Astrocyte of the cerebellum (primary cell): ENCODE measurements at regions not wholly inside any gene's neighbourhood (a gene's known extent, or its start where the extent isn't known, plus 50 kb on each side); places are given as distances from the start of the nearest gene placed in this dataset.

Source experiments
- DNase-seq: peaks from one replicate; pipeline ENCODE4 v3.0.0-alpha.2; 2011; ENCODE audit warnings: low read depth
- H3K4me3 ChIP-seq: 2 replicates; pipeline ENCODE4 v1.5.1; 2011; ENCODE audit warnings: mild to moderate bottlenecking, low read depth, low read length, moderate library complexity
- CTCF ChIP-seq: IDR thresholded peaks from 2 replicates; pipeline ENCODE4 v1.5.1; 2012; ENCODE audit warnings: low read length, low read depth, moderate library complexity, mild to moderate bottlenecking; ENCODE audit errors: missing control alignments
- in situ Hi-C: cut with HindIII; loops from 2 replicates; pipeline ENCODE4 v1.10.0; 2017; ENCODE audit warnings: low sequenced_read_pairs

GRCh38 chr20:7113577-7114466, 346.3 kb downstream of the BMP2 start:
- peak; percentile 47 for TF ChIP-seq CTCF
- in situ Hi-C loops = no loop called here
- H3K4me3 ChIP-seq = no peak overlapping the region
- peak; percentile 15 for DNase-seq

GRCh38 chr20:7123457-7123856, 356.0 kb downstream of the BMP2 start:
- no peak for TF ChIP-seq CTCF
- DNase-seq = no peak
- in situ Hi-C loops = no loop called here
- no peak overlapping the region for H3K4me3 ChIP-seq

GRCh38 chr20:7124120-7124519, 356.6 kb downstream of the BMP2 start:
- DNase-seq = no peak
- H3K4me3 ChIP-seq = no peak overlapping the region
- no peak for TF ChIP-seq CTCF
- in situ Hi-C loops = no loop called here

- in situ Hi-C loops = no loop called here
- no peak overlapping the region for H3K4me3 ChIP-seq
- TF ChIP-seq CTCF = no peak
- no peak for DNase-seq
Observed at GRCh38 chr20:7136886-7137285, 369.4 kb downstream of the BMP2 start.

DNA sequence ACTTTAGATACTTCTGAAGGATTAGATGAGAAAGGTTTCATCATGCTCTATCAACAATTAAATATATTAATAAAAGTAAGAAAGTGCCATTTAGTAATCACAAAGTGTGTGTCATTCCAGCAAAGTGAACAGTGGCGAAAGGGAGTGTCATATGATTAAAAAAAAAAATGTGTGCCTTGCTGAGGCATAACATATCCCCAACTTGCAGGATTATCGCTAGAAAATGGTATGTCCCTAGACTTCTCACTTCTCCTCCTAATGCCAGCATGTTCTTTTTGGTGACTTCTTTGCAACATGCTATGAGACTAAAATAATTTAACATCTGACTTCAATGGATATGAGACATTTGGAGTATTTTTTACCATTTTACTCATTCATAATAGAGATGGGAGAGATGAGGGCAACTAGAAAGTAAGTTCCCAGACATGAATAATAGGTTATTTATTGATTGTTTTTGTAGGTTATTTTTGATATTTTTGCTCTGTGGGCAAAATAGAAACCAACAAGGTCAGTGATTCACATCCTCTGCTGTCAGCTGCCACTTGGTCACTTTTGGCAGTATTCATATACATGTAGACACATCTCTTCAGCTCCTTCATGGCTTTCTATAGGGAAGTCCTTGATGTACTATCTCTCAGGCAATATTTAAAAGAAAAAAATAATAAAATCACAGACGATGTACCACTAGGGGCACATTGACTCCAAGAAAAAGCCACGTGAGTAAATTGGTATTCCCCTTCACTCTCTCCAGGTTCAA, 370.1 kb downstream of the BMP2 start:
- H3K4me3 ChIP-seq = no peak overlapping the region
- no peak for DNase-seq
- no peak for TF ChIP-seq CTCF
- in situ Hi-C loops = no loop called here

DNA sequence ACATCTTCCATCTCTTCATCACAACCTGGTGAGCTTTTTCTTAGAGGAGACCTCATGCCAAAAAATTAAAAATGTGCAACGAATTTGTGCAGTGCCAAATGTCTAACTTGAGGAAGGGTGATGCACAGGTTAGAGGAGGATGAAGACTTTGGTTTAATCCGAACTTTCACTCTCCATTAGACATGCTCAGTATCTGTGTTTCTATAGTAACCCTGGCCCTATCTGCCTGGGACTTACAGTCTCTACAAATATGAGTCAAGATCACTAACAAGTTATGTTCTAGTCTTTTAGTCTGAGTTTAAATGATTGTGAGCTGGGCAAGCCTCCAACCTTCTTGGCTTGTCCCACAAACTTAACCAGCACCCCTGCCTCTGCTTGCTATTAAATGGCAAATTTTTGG, 377.0 kb downstream of the BMP2 start:
- H3K4me3 ChIP-seq = no peak overlapping the region
- in situ Hi-C loops = no loop called here
- TF ChIP-seq CTCF = no peak
- no peak for DNase-seq
